ENCODE measurements at regions not wholly inside any gene's neighbourhood (a gene's known extent, or its start where the extent isn't known, plus 50 kb on each side); places are given as distances from the start of the nearest gene placed in this dataset.

GRCh38 chr6:97864826-97865225 is 581.8 kb upstream of the MMS22L start:
- no peaks in the 10 kb centered on the region for H3K36me3 Mint-ChIP-seq (ENCODE audit: insufficient read depth, unreplicated experiment)
- TF ChIP-seq CTCF (IDR thresholded peaks at IDR 0.05; ENCODE audit: unreplicated experiment) = no peak
- no peaks in the 10 kb centered on the region for H3K27me3 Mint-ChIP-seq (ENCODE audit: unreplicated experiment)
- CTCF ChIA-PET = no interaction called here
- no peak for DNase-seq
- no peaks in the 10 kb centered on the region for H3K9me3 Mint-ChIP-seq (ENCODE audit: low read depth, unreplicated experiment)
- no peak overlapping the region for H3K27ac Mint-ChIP-seq (ENCODE audit: unreplicated experiment)
- no TSS peak for BruUV-seq (replicated peaks)
- H3K4me3 Mint-ChIP-seq (ENCODE audit: low read depth, unreplicated experiment) = no peak overlapping the region
- intact Hi-C loops (cut with micrococcal nuclease; ENCODE audit: unreplicated experiment) = no loop called here
- H3K4me1 Mint-ChIP-seq (ENCODE audit: low read depth, unreplicated experiment) = no peaks in the 10 kb centered on the region

- Mint-ChIP-seq H3K27me3 (ENCODE audit: unreplicated experiment) (no peaks in the 10 kb centered on the region), H3K4me3 (ENCODE audit: low read depth, unreplicated experiment) (no peak overlapping the region), H3K9me3 (ENCODE audit: low read depth, unreplicated experiment) (no peaks in the 10 kb centered on the region), H3K36me3 (ENCODE audit: insufficient read depth, unreplicated experiment) (no peaks in the 10 kb centered on the region), H3K27ac (ENCODE audit: unreplicated experiment) (no peak overlapping the region), H3K4me1 (ENCODE audit: low read depth, unreplicated experiment) (no peaks in the 10 kb centered on the region)
- CTCF ChIA-PET = no interaction called here
- intact Hi-C loops (cut with micrococcal nuclease; ENCODE audit: unreplicated experiment) = no loop called here
- no peak for DNase-seq
- BruUV-seq (replicated peaks) = no TSS peak
- no peak for TF ChIP-seq CTCF (IDR thresholded peaks at IDR 0.05; ENCODE audit: unreplicated experiment)
These were observed 582.6 kb upstream of the MMS22L start for GRCh38 chr6:97865612-97866011.

- CTCF ChIA-PET = interaction anchor here (0.5 kb wide), 1 partner anchor 376 kb away, joined by 3 read pairs; no protein-coding TSS in a partner anchor
- H3K4me1 Mint-ChIP-seq (ENCODE audit: low read depth, unreplicated experiment) = no peaks in the 10 kb centered on the region
- DNase-seq = no peak
- no peak overlapping the region for H3K27ac Mint-ChIP-seq (ENCODE audit: unreplicated experiment)
- H3K4me3 Mint-ChIP-seq (ENCODE audit: low read depth, unreplicated experiment) = no peak overlapping the region
- intact Hi-C loops (cut with micrococcal nuclease; ENCODE audit: unreplicated experiment) = no loop called here
- no TSS peak for BruUV-seq (replicated peaks)
- no peaks in the 10 kb centered on the region for H3K36me3 Mint-ChIP-seq (ENCODE audit: insufficient read depth, unreplicated experiment)
- no peaks in the 10 kb centered on the region for H3K27me3 Mint-ChIP-seq (ENCODE audit: unreplicated experiment)
- H3K9me3 Mint-ChIP-seq (ENCODE audit: low read depth, unreplicated experiment) = no peaks in the 10 kb centered on the region
- no peak for TF ChIP-seq CTCF (IDR thresholded peaks at IDR 0.05; ENCODE audit: unreplicated experiment)
These were observed 583.6 kb upstream of the MMS22L start for GRCh38 chr6:97866616-97867015.

GRCh38 chr6:97867177-97867576 is 584.2 kb upstream of the MMS22L start:
- no TSS peak for BruUV-seq (replicated peaks)
- Mint-ChIP-seq H3K9me3 (ENCODE audit: low read depth, unreplicated experiment) (no peaks in the 10 kb centered on the region), H3K36me3 (ENCODE audit: insufficient read depth, unreplicated experiment) (no peaks in the 10 kb centered on the region), H3K27me3 (ENCODE audit: unreplicated experiment) (no peaks in the 10 kb centered on the region), H3K27ac (ENCODE audit: unreplicated experiment) (no peak overlapping the region), H3K4me1 (ENCODE audit: low read depth, unreplicated experiment) (no peaks in the 10 kb centered on the region), H3K4me3 (ENCODE audit: low read depth, unreplicated experiment) (no peak overlapping the region)
- intact Hi-C loops (cut with micrococcal nuclease; ENCODE audit: unreplicated experiment) = no loop called here
- TF ChIP-seq CTCF (IDR thresholded peaks at IDR 0.05; ENCODE audit: unreplicated experiment) = no peak
- DNase-seq = no peak
- CTCF ChIA-PET = interaction anchor here (0.5 kb wide), 1 partner anchor 377 kb away, joined by 3 read pairs; no protein-coding TSS in a partner anchor

Measured in Calu3 (cell line).